PC-3 (cell line): ENCODE measurements at regions not wholly inside any gene's neighbourhood (a gene's known extent, or its start where the extent isn't known, plus 50 kb on each side); places are given as distances from the start of the nearest gene placed in this dataset.
"Not testable (repeated sequence)": the region's sequence is repeated elsewhere in the genome, so short reads cannot be mapped to it uniquely, and the experiment has no call there.

Experiments
- ATAC-seq: fragments of 200-7000 bp; cut with Tn5 transposase; 2 replicates; pipeline ENCODE4 v1.9.1; 2020; ENCODE audit warnings: mild to moderate bottlenecking, moderate library complexity
- BruUV-seq: library from RNA; stranded (reverse); fragments of 400-500 nt; replicated peaks from 2 replicates; lab custom pipeline; 2021; lab: Mats Ljungman, UMichigan
- CTCF ChIA-PET: fragments of 300-600 bp; sonication (Branson Sonifier 250); formaldehyde crosslinking; loops from one replicate; lab custom pipeline; 2022; ENCODE audit warnings: antibody characterized with exemption; lab: Charles Lee
- POLR2A ChIA-PET: fragments of 300-600 bp; sonication (Branson Sonifier 250); formaldehyde crosslinking; loops from one replicate; lab custom pipeline; 2022; ENCODE audit warnings: antibody characterized with exemption; ENCODE audit not compliant: unreplicated experiment; lab: Charles Lee
- DNase-seq: peaks from one replicate; pipeline ENCODE4 v3.0.0-alpha.2; 2015
- H2AFZ ChIP-seq: fragments of 300-600 bp; sonication (generic); 2 replicates; pipeline ENCODE4 v1.6.0; 2016; ENCODE audit warnings: antibody characterized with exemption, low read length
- H3F3A ChIP-seq: fragments of 300-600 bp; sonication (generic); one replicate; pipeline ENCODE4 v1.6.0; 2017; ENCODE audit warnings: antibody characterized with exemption, low read length, control low read depth, mild to moderate bottlenecking; ENCODE audit not compliant: unreplicated experiment
- H3K27ac ChIP-seq: fragments of 300-600 bp; sonication (generic); 2 replicates; pipeline ENCODE4 v1.5.1; 2016; ENCODE audit warnings: mild to moderate bottlenecking, low read length
- H3K27me3 ChIP-seq: fragments of 300-600 bp; sonication (generic); 2 replicates; pipeline ENCODE4 v1.6.1; 2016; ENCODE audit warnings: low read length, mixed read lengths
- H3K36me3 ChIP-seq: fragments of 300-600 bp; sonication (generic); 2 replicates; pipeline ENCODE4 v1.6.1; 2016; ENCODE audit warnings: low read depth, mixed run types, low read length, mixed read lengths
- H3K4me1 ChIP-seq: fragments of 300-600 bp; sonication (generic); 2 replicates; pipeline ENCODE4 v1.5.1; 2016; ENCODE audit warnings: low read length; ENCODE audit not compliant: insufficient read depth
- H3K4me2 ChIP-seq: fragments of 300-600 bp; sonication (generic); 2 replicates; pipeline ENCODE4 v1.6.0; 2016; ENCODE audit warnings: low read length
- H3K4me3 ChIP-seq: fragments of 300-600 bp; sonication (generic); 2 replicates; pipeline ENCODE4 v1.5.1; 2016; ENCODE audit warnings: mild to moderate bottlenecking, low read length, mixed read lengths
- H3K79me2 ChIP-seq: fragments of 300-600 bp; sonication (generic); 2 replicates; pipeline ENCODE4 v1.6.1; 2017; ENCODE audit warnings: low read length, mixed read lengths
- H3K9ac ChIP-seq: fragments of 300-600 bp; sonication (generic); 2 replicates; pipeline ENCODE4 v1.6.0; 2016; ENCODE audit warnings: mild to moderate bottlenecking, low read length
- H3K9me2 ChIP-seq: fragments of 300-600 bp; sonication (generic); replicated peaks from 2 replicates; pipeline ENCODE4 v1.6.1; 2016; ENCODE audit warnings: mixed run types, low read length, mixed read lengths
- H3K9me3 ChIP-seq: fragments of 300-600 bp; sonication (generic); 2 replicates; pipeline ENCODE4 v1.6.1; 2016; ENCODE audit warnings: low read length, mixed read lengths
- H4K20me1 ChIP-seq: fragments of 300-600 bp; sonication (generic); 2 replicates; pipeline ENCODE4 v1.6.1; 2016; ENCODE audit warnings: low read length, mixed read lengths
- CTCF ChIP-seq: fragments of 300-600 bp; sonication (generic); conservative IDR thresholded peaks from 2 replicates; pipeline ENCODE4 v1.5.1; 2017; ENCODE audit warnings: antibody characterized with exemption, low read depth, mild to moderate bottlenecking, low read length
- EZH2 ChIP-seq: fragments of 300-600 bp; sonication (generic); IDR thresholded peaks from one replicate; pipeline ENCODE4 v1.6.1; 2017; ENCODE audit warnings: antibody characterized with exemption, mild to moderate bottlenecking, low read length; ENCODE audit not compliant: unreplicated experiment
- EZH2phosphoT487 ChIP-seq: fragments of 300-600 bp; sonication (generic); IDR thresholded peaks from 2 replicates; pipeline ENCODE4 v1.6.1; 2018; ENCODE audit warnings: mild to moderate bottlenecking, antibody characterized with exemption, low read length, borderline replicate concordance
- intact Hi-C: fragments of 100-400 bp; cut with micrococcal nuclease; formaldehyde crosslinking; loops from 2 replicates; pipeline ENCODE4 v1.9.0; 2023

- no peak overlapping the region for H3K4me2 ChIP-seq
- POLR2A ChIA-PET = no interaction called here
- no peak for TF ChIP-seq EZH2phosphoT487
- DNase-seq (no peak), ATAC-seq (no peak)
- H3K4me3 ChIP-seq = no peak overlapping the region
- H3K9me3 ChIP-seq = no peaks in the 10 kb centered on the region
- H3F3A ChIP-seq = no peaks in the 10 kb centered on the region
- H4K20me1 ChIP-seq = no peaks in the 10 kb centered on the region
- no peaks in the 10 kb centered on the region for H3K4me1 ChIP-seq
- H3K27me3 ChIP-seq = no peaks in the 10 kb centered on the region
- no peak overlapping the region for H3K27ac ChIP-seq
- no TSS peak for BruUV-seq
- no peaks in the 10 kb centered on the region for H3K36me3 ChIP-seq
- H3K9me2 ChIP-seq = no peaks in the 10 kb centered on the region
- CTCF ChIA-PET = no interaction called here
- intact Hi-C loops = no loop called here
- H2AFZ ChIP-seq = no peak overlapping the region
- H3K9ac ChIP-seq = no peak overlapping the region
- no peaks in the 10 kb centered on the region for H3K79me2 ChIP-seq
These were observed 153.3 kb downstream of the AVL9 start for GRCh38 chr7:32648408-32649156.

DNA sequence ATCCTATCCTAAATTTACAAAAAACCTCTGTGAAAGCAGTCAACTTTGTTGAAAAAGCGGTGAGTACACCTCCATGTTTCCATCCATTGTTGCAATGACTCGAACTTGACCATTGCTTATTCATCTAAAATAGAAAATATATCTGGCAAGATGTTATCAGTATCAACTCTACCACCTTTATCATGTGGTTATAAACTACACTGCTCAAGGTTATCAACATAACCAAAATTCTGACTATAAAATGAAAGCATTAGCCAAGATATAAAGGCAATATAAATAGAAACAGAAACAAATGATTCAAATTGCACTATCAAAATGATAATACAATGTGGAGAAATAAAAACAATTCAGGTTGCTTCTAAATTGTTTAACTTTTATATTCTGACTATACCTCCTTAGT lies 150.0 kb downstream of the AVL9 start:
- ATAC-seq, POLR2A ChIA-PET, H3K9ac ChIP-seq, H3K9me3 ChIP-seq, intact Hi-C loops, DNase-seq, H3F3A ChIP-seq, CTCF ChIA-PET, H4K20me1 ChIP-seq, BruUV-seq, H3K4me3 ChIP-seq, H3K27ac ChIP-seq, H3K4me2 ChIP-seq, H3K79me2 ChIP-seq, H3K36me3 ChIP-seq, H3K27me3 ChIP-seq, H3K4me1 ChIP-seq, H2AFZ ChIP-seq, H3K9me2 ChIP-seq: not testable (repeated sequence)

GRCh38 chr7:32643194-32643593 lies 147.9 kb downstream of the AVL9 start:
- no peak overlapping the region for H2AFZ ChIP-seq
- ChIA-PET POLR2A (no interaction called here), CTCF (no interaction called here)
- no peak for TF ChIP-seq EZH2phosphoT487
- no peak for TF ChIP-seq EZH2
- TF ChIP-seq CTCF = no peak
- H4K20me1 ChIP-seq = no peaks in the 10 kb centered on the region
- no peaks in the 10 kb centered on the region for H3K79me2 ChIP-seq
- BruUV-seq = no TSS peak
- no peaks in the 10 kb centered on the region for H3K27me3 ChIP-seq
- no peak overlapping the region for H3K4me2 ChIP-seq
- ATAC-seq (no peak), DNase-seq (no peak)
- no peak overlapping the region for H3K27ac ChIP-seq
- no peaks in the 10 kb centered on the region for H3K9me2 ChIP-seq
- H3K36me3 ChIP-seq = no peaks in the 10 kb centered on the region
- H3K4me1 ChIP-seq = no peaks in the 10 kb centered on the region
- no peak overlapping the region for H3K4me3 ChIP-seq
- no peaks in the 10 kb centered on the region for H3F3A ChIP-seq
- no peaks in the 10 kb centered on the region for H3K9me3 ChIP-seq
- intact Hi-C loops = no loop called here
- no peak overlapping the region for H3K9ac ChIP-seq

DNA sequence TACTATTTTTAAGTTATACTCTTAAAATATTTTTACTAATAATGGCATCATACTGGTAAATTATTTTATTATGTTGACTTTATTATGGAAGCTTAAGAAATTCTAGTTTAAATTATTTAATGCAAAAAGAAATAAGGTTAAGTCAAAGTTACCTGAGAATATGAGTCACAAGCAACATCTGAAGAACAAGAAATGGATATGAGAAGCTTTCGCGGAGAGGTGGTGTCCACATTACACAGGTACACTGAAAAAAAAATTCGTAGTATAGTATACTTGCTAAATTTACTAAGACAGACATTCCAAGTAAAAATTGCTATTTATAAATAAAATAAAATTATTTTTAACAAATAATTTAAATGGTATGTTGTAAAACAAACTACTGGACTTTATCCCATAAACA lies 143.8 kb downstream of the AVL9 start:
- no peak overlapping the region for H3K4me3 ChIP-seq
- no peak overlapping the region for H3K27ac ChIP-seq
- ChIA-PET POLR2A (no interaction called here), CTCF (no interaction called here)
- ATAC-seq (no peak), DNase-seq (no peak)
- H2AFZ ChIP-seq = no peak overlapping the region
- no peaks in the 10 kb centered on the region for H3K9me3 ChIP-seq
- no peaks in the 10 kb centered on the region for H4K20me1 ChIP-seq
- TF ChIP-seq CTCF (no peak), EZH2phosphoT487 (no peak), EZH2 (no peak)
- H3F3A ChIP-seq = no peaks in the 10 kb centered on the region
- H3K36me3 ChIP-seq = no peaks in the 10 kb centered on the region
- no peaks in the 10 kb centered on the region for H3K27me3 ChIP-seq
- H3K79me2 ChIP-seq = no peaks in the 10 kb centered on the region
- BruUV-seq = no TSS peak
- no peaks in the 10 kb centered on the region for H3K9me2 ChIP-seq
- H3K4me1 ChIP-seq = no peaks in the 10 kb centered on the region
- no peak overlapping the region for H3K9ac ChIP-seq
- intact Hi-C loops = no loop called here
- no peak overlapping the region for H3K4me2 ChIP-seq

DNA sequence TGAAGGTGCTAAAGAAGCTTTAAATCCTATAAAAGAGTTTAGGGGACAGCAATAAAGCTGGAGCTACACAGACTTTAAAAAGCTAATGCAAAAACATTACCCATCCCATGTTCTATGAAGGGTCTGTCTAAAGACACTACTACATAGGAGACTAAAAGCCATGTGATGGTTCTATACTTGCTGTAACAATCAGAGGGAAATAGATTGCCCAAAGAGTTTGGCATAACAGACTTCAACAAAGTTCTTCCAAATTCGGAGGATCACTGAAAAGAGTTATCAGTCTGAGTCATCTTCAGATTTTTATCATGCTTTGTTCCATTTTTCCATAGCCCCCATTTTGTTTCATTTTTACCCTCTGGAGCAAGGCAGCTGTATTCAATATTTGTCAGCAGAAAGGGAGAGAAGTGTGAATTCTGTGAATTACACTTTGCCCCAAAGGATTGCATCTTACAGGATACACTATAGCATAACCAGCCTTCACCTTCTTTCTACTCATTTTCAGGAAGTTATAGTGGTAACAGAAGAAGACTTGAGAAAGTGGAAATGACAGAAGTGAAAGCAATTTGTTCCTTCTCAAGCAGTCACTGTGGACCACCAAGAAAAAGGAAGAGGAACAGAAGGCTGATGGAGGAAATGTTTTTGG lies 143.3 kb downstream of the AVL9 start:
- BruUV-seq, ATAC-seq, H3K27me3 ChIP-seq, intact Hi-C loops, H3K4me1 ChIP-seq, H3K4me3 ChIP-seq, H3K4me2 ChIP-seq, H3K9me2 ChIP-seq, H4K20me1 ChIP-seq, DNase-seq, H3K36me3 ChIP-seq, H2AFZ ChIP-seq, H3K27ac ChIP-seq, H3F3A ChIP-seq, H3K9ac ChIP-seq, H3K79me2 ChIP-seq, H3K9me3 ChIP-seq, POLR2A ChIA-PET, CTCF ChIA-PET: not testable (repeated sequence)
